PC-3 (cell line): ENCODE measurements at regions not wholly inside any gene's neighbourhood (a gene's known extent, or its start where the extent isn't known, plus 50 kb on each side); places are given as distances from the start of the nearest gene placed in this dataset.

Experiments
- CTCF ChIP-seq: fragments of 300-600 bp; sonication (generic); conservative IDR thresholded peaks from 2 replicates; pipeline ENCODE4 v1.5.1; 2017; ENCODE audit warnings: antibody characterized with exemption, low read depth, mild to moderate bottlenecking, low read length
- EZH2 ChIP-seq: fragments of 300-600 bp; sonication (generic); IDR thresholded peaks from one replicate; pipeline ENCODE4 v1.6.1; 2017; ENCODE audit warnings: antibody characterized with exemption, mild to moderate bottlenecking, low read length; ENCODE audit not compliant: unreplicated experiment

GRCh38 chr5:112669328-112669963 lies 68.2 kb upstream of the APC start:
- TF ChIP-seq CTCF (no peak), EZH2 (no peak)
